ENCODE measurements at regions not wholly inside any gene's neighbourhood (a gene's known extent, or its start where the extent isn't known, plus 50 kb on each side); places are given as distances from the start of the nearest gene placed in this dataset.

DNA sequence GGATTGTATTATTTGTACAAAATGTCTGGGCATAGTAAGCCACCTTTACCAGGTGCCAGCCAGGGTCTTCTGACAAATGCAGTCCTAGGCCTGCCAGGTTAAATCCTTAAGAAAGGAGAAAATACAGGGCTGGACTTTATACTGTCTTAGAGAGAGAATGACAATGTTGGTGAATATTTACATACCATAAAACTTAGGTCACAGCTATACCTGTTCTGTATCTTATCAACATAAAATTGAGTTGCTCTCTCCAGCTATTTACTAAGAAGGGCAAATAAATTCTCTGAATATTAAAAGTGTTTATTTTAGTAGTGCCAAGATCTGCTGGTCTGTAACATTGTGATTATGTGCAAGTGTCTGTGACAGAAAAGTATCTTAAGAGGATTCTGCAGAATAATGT, 971.1 kb downstream of the AACS start (continued):
- TF ChIP-seq GABPA (IDR thresholded peaks at IDR 0.05; ENCODE audit: borderline replicate concordance, insufficient read depth, low read length) (no peak), TAF1 (IDR thresholded peaks at IDR 0.05; ENCODE audit: low read depth, low read length) (no peak), SRF (IDR thresholded peaks at IDR 0.05; ENCODE audit: low read depth, low read length) (no peak)
